ENCODE measurements at regions not wholly inside any gene's neighbourhood (a gene's known extent, or its start where the extent isn't known, plus 50 kb on each side); places are given as distances from the start of the nearest gene placed in this dataset.

DNA sequence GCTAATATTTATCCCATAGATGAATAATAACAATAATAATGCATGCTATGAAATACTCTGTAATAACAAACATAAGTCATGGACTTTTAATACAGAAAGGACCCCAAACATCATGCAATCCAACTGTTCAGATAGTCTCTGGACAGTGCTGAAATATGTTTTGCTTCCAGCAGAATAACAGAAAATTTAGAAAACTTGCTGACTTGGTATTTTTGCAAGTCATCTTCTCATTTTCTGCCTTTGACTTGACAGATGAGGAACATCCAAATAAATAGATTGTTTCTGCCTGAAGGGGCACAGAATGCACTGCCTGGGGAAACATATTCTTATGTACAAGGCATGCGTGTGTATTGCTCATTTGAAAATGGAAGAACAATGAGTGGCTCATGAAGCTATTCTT, 442.4 kb upstream of the GRM7 start:
- H3K4me3 ChIP-seq (replicated peaks in 1 of 3; ENCODE audit: low read depth in 2 of 3, low read length in 3 of 3) = no peak overlapping the region

DNA sequence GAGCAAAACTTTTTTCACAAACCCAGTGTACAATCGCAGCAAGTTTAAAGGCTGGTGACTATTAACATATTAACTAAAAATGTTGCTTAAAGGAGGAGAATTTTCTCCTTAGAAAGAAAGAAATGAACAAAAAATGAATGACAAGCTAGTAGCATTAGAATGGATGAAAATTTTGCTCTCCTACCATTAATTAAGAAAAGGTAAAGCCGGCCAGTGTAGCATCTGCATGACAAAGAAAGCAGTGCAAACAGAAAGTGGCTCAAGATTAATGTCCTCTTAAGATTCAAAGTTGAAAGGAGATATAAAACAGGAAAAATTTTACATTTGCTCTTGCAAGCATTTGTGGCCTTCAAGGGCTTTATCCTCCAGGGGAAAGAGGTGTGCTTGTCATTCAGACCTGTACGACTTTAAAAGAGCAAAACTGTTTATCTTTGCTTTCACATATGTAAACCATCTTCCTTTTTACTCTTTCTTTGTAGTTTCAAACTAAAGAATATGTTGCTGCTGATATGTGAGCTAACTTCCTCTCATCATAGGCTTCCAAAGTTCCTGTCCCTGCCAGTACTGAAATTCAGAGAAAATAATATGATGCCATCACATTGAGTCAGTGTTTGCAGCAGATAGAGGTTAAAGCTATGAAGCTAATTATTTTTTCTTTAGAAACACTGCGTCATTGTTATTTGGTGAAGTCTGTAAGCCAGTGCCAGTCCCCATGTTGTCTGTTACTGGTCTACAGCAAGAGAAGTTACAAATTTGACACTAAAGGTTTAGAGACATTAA, 439.1 kb upstream of the GRM7 start:
- Mint-ChIP-seq H3K36me3 (no peaks in the 10 kb centered on the region), H3K4me3 (no peak overlapping the region), H3K27me3 (ENCODE audit: low read depth in 3 of 3) (no peaks in the 10 kb centered on the region), H3K4me1 (no peaks in the 10 kb centered on the region), H3K9me3 (peaks cover 5 to 30% (median 13%) of the 10 kb centered on the region in 7 donors), H3K27ac (no peak overlapping the region)
- no peak overlapping the region for H3K4me3 ChIP-seq (replicated peaks in 1 of 3; ENCODE audit: low read depth in 2 of 3, low read length in 3 of 3)
- intact Hi-C loops (cut with micrococcal nuclease) = no loop called here
- no peaks in the 10 kb centered on the region for H3K36me3 ChIP-seq (replicated peaks in 1 of 2; ENCODE audit: control insufficient read depth in 1 of 2, insufficient read depth in 2 of 2, low read length in 2 of 2)
- no peaks in the 10 kb centered on the region for H4K20me1 ChIP-seq (ENCODE audit: insufficient read depth, low read length)
- WGBS (ENCODE audit: insufficient coverage) = no CpG with 5 or more reads among the region's 4 CpGs
- H3K9ac ChIP-seq (ENCODE audit: insufficient read depth, low read length, poor library complexity, severe bottlenecking) = no peak overlapping the region
- no peak overlapping the region for H3K4me2 ChIP-seq (replicated peaks; ENCODE audit: extremely low read depth, low read length, poor library complexity, severe bottlenecking)
- no peak overlapping the region for H3K27ac ChIP-seq (ENCODE audit: low read depth in 1 of 2, low read length in 2 of 2)
- no peak for DNase-seq
- peaks cover 26 to 28% of the 10 kb centered on the region in 2 donors for H3K9me3 ChIP-seq (replicated peaks in 1 of 2; ENCODE audit: control insufficient read depth in 1 of 2, insufficient read depth in 1 of 2, low read length in 2 of 2)
- TF ChIP-seq, protein P1, sequence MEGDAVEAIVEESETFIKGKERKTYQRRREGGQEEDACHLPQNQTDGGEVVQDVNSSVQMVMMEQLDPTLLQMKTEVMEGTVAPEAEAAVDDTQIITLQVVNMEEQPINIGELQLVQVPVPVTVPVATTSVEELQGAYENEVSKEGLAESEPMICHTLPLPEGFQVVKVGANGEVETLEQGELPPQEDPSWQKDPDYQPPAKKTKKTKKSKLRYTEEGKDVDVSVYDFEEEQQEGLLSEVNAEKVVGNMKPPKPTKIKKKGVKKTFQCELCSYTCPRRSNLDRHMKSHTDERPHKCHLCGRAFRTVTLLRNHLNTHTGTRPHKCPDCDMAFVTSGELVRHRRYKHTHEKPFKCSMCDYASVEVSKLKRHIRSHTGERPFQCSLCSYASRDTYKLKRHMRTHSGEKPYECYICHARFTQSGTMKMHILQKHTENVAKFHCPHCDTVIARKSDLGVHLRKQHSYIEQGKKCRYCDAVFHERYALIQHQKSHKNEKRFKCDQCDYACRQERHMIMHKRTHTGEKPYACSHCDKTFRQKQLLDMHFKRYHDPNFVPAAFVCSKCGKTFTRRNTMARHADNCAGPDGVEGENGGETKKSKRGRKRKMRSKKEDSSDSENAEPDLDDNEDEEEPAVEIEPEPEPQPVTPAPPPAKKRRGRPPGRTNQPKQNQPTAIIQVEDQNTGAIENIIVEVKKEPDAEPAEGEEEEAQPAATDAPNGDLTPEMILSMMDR (IDR thresholded peaks at IDR 0.05) = no peak
- H3K27me3 ChIP-seq (ENCODE audit: control insufficient read depth in 2 of 2, insufficient read depth in 2 of 2, low read length in 2 of 2) = no peaks in the 10 kb centered on the region
- no peak overlapping the region for H2AFZ ChIP-seq (ENCODE audit: insufficient read depth, low read depth, low read length, poor library complexity, severe bottlenecking)
- no peaks in the 10 kb centered on the region for H3K4me1 ChIP-seq (ENCODE audit: control insufficient read depth in 1 of 2, insufficient read depth in 2 of 2, low read length in 2 of 2)
- H3K79me2 ChIP-seq (ENCODE audit: insufficient read depth, low read length) = no peaks in the 10 kb centered on the region

More for the DNA sequence above, 442.4 kb upstream of the GRM7 start:
- TF ChIP-seq, protein P1 (IDR thresholded peaks at IDR 0.05) = no peak
- Mint-ChIP-seq H3K27me3 (ENCODE audit: low read depth in 3 of 3) (no peaks in the 10 kb centered on the region), H3K36me3 (no peaks in the 10 kb centered on the region), H3K9me3 (peaks cover 0 to 11% (median 3%) of the 10 kb centered on the region in 7 donors), H3K4me1 (no peaks in the 10 kb centered on the region), H3K27ac (no peak overlapping the region), H3K4me3 (no peak overlapping the region)
- intact Hi-C loops (cut with micrococcal nuclease) = no loop called here
- no peak for DNase-seq
- no peaks in the 10 kb centered on the region for H3K4me1 ChIP-seq (ENCODE audit: control insufficient read depth in 1 of 2, insufficient read depth in 2 of 2, low read length in 2 of 2)
- no peaks in the 10 kb centered on the region for H3K79me2 ChIP-seq (ENCODE audit: insufficient read depth, low read length)
- no peaks in the 10 kb centered on the region for H4K20me1 ChIP-seq (ENCODE audit: insufficient read depth, low read length)
- no peak overlapping the region for H3K27ac ChIP-seq (ENCODE audit: low read depth in 1 of 2, low read length in 2 of 2)
- H3K36me3 ChIP-seq (replicated peaks in 1 of 2; ENCODE audit: control insufficient read depth in 1 of 2, insufficient read depth in 2 of 2, low read length in 2 of 2) = no peaks in the 10 kb centered on the region
- H3K4me2 ChIP-seq (replicated peaks; ENCODE audit: extremely low read depth, low read length, poor library complexity, severe bottlenecking) = no peak overlapping the region
- no peak overlapping the region for H2AFZ ChIP-seq (ENCODE audit: insufficient read depth, low read depth, low read length, poor library complexity, severe bottlenecking)
- H3K9me3 ChIP-seq (replicated peaks in 1 of 2; ENCODE audit: control insufficient read depth in 1 of 2, insufficient read depth in 1 of 2, low read length in 2 of 2) = peaks cover 0 to 12% of the 10 kb centered on the region in 2 donors
- WGBS (ENCODE audit: insufficient coverage) = no CpG with 5 or more reads among the region's 1 CpG
- no peaks in the 10 kb centered on the region for H3K27me3 ChIP-seq (ENCODE audit: control insufficient read depth in 2 of 2, insufficient read depth in 2 of 2, low read length in 2 of 2)
- H3K9ac ChIP-seq (ENCODE audit: insufficient read depth, low read length, poor library complexity, severe bottlenecking) = no peak overlapping the region
